Naive B cell (primary cell): ENCODE measurements at regions not wholly inside any gene's neighbourhood (a gene's known extent, or its start where the extent isn't known, plus 50 kb on each side); places are given as distances from the start of the nearest gene placed in this dataset.

ENCODE experiments used
- ATAC-seq, 2 donors: fragments of 150-1000 bp; cut with Tn5 transposase; 2 replicates each; pipeline ENCODE4 v1.10.0; 2021; ENCODE audit warnings: low read depth in 2 of 2, mild to moderate bottlenecking in 2 of 2, moderate library complexity in 2 of 2
- DNase-seq: peaks from one replicate; pipeline ENCODE4 v3.0.0; 2022
- H3K27ac Mint-ChIP-seq, 6 donors: one replicate each; pipeline ENCODE4 v1.8.0; 2020 to 2022; ENCODE audit warnings: mild to moderate bottlenecking in 6 of 6, mixed read lengths in 6 of 6, moderate library complexity in 5 of 6, inconsistent platforms in 2 of 6
- H3K27me3 Mint-ChIP-seq, 3 donors: one replicate each; pipeline ENCODE4 v1.8.0; 2021 to 2022; ENCODE audit warnings: mixed read lengths in 3 of 3, mild to moderate bottlenecking in 1 of 3
- H3K36me3 Mint-ChIP-seq, 2 donors: one replicate each; pipeline ENCODE4 v1.8.0; 2020 to 2022; ENCODE audit warnings: mixed read lengths in 2 of 2, inconsistent platforms in 1 of 2, mild to moderate bottlenecking in 1 of 2
- H3K4me1 Mint-ChIP-seq, 3 donors: one replicate each; pipeline ENCODE4 v1.8.0; 2020 to 2022; ENCODE audit warnings: mixed read lengths in 3 of 3, inconsistent platforms in 1 of 3, mild to moderate bottlenecking in 1 of 3, moderate library complexity in 1 of 3
- H3K4me3 Mint-ChIP-seq, 8 donors: one replicate each; pipeline ENCODE4 v1.8.0; 2020 to 2022; ENCODE audit warnings: mild to moderate bottlenecking in 8 of 8, mixed read lengths in 8 of 8, moderate library complexity in 8 of 8, inconsistent platforms in 2 of 8
- H3K9me3 Mint-ChIP-seq, 7 donors: one replicate each; pipeline ENCODE4 v1.8.0; 2020 to 2022; ENCODE audit warnings: mixed read lengths in 7 of 7, mild to moderate bottlenecking in 5 of 7, inconsistent platforms in 2 of 7, moderate library complexity in 1 of 7

- ATAC-seq (no peak), DNase-seq (no peak)
- Mint-ChIP-seq H3K4me3 (no peak overlapping the region), H3K4me1 (no peaks in the 10 kb centered on the region), H3K36me3 (peaks cover 0 to 16% of the 10 kb centered on the region in 2 donors), H3K27ac (no peak overlapping the region), H3K27me3 (peaks cover 0 to 13% (median 4%) of the 10 kb centered on the region in 3 donors), H3K9me3 (peaks cover 8 to 43% (median 23%) of the 10 kb centered on the region in 7 donors)
These were observed 241.2 kb downstream of the ANAPC1 start for GRCh38 chr2:111642586-111643327.

- peaks cover 9 to 41% (median 21%) of the 10 kb centered on the region in 7 donors for H3K9me3 Mint-ChIP-seq
- no peak overlapping the region for H3K27ac Mint-ChIP-seq
- no peak overlapping the region for H3K4me3 Mint-ChIP-seq
- ATAC-seq, result no peak
- peaks cover 0 to 16% of the 10 kb centered on the region in 2 donors for H3K36me3 Mint-ChIP-seq
- H3K27me3 Mint-ChIP-seq, result peaks cover 0 to 12% (median 2%) of the 10 kb centered on the region in 3 donors
- no peaks in the 10 kb centered on the region for H3K4me1 Mint-ChIP-seq
- DNase-seq, result no peak
These were observed 240.2 kb downstream of the ANAPC1 start for GRCh38 chr2:111643759-111644158.

DNA sequence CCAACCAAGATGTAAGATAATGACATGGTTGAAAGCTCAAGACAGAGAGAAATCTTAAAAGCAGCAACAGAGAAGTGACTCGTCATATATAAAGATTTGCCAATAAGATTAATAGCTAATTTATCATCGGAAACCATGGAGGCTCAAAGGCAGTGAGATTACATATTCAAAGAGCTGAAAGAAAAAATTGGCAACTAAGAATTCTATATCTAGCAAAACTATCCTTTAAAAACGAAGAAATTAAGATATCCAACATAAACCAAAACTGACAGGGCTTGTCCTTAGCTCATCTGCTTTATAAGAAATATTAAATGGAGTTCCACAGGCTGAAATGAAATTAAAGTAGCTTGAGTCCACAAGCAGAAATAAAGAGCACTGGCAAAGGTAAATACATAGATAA lies 236.6 kb downstream of the ANAPC1 start:
- ATAC-seq, result no peak
- no peak for DNase-seq
- Mint-ChIP-seq H3K9me3 (peaks cover 9 to 32% (median 17%) of the 10 kb centered on the region in 7 donors), H3K4me3 (no peak overlapping the region), H3K4me1 (no peaks in the 10 kb centered on the region), H3K36me3 (peaks cover 0 to 16% of the 10 kb centered on the region in 2 donors), H3K27ac (no peak overlapping the region), H3K27me3 (peaks cover 0 to 5% (median 1%) of the 10 kb centered on the region in 3 donors)

DNA sequence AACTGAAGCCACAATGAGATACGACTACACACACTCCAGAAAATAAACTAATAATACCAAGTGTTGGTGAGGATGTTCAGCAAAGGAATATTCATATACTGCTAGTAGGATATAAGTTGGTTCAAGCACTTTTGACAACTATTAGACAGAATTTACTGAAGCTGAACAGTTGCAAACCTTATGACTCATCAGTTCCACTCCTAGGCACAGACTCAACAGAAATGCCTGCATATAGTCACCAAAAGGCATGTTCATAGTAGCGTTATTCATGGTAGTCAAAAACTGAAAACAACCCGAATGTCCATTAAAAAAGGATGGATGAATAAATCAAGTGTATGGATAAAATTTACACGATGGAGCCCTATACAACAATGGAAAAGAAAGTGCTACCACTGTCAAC lies 232.0 kb downstream of the ANAPC1 start:
- Mint-ChIP-seq H3K27me3 (peaks cover 0 to 5% (median 0%) of the 10 kb centered on the region in 3 donors), H3K36me3 (peaks cover 0 to 5% of the 10 kb centered on the region in 2 donors), H3K4me1 (no peaks in the 10 kb centered on the region), H3K27ac (no peak overlapping the region), H3K4me3 (no peak overlapping the region), H3K9me3 (peaks cover 2 to 15% (median 8%) of the 10 kb centered on the region in 7 donors)
- DNase-seq (no peak), ATAC-seq (no peak)

GRCh38 chr2:111652681-111653080 lies 231.3 kb downstream of the ANAPC1 start:
- no peaks in the 10 kb centered on the region for H3K4me1 Mint-ChIP-seq
- peaks cover 0 to 9% (median 2%) of the 10 kb centered on the region in 7 donors for H3K9me3 Mint-ChIP-seq
- ATAC-seq (no peak), DNase-seq (no peak)
- H3K27me3 Mint-ChIP-seq, result peaks cover 0 to 5% (median 0%) of the 10 kb centered on the region in 3 donors
- no peak overlapping the region for H3K4me3 Mint-ChIP-seq
- no peaks in the 10 kb centered on the region for H3K36me3 Mint-ChIP-seq
- no peak overlapping the region for H3K27ac Mint-ChIP-seq

- Mint-ChIP-seq H3K27ac (no peak overlapping the region), H3K4me1 (no peaks in the 10 kb centered on the region), H3K4me3 (no peak overlapping the region), H3K27me3 (peaks cover 0 to 5% (median 0%) of the 10 kb centered on the region in 3 donors), H3K36me3 (no peaks in the 10 kb centered on the region), H3K9me3 (peaks cover 0 to 6% (median 2%) of the 10 kb centered on the region in 7 donors)
- DNase-seq, result no peak
- ATAC-seq, result no peak
These were observed 230.8 kb downstream of the ANAPC1 start for GRCh38 chr2:111653103-111653624.

DNA sequence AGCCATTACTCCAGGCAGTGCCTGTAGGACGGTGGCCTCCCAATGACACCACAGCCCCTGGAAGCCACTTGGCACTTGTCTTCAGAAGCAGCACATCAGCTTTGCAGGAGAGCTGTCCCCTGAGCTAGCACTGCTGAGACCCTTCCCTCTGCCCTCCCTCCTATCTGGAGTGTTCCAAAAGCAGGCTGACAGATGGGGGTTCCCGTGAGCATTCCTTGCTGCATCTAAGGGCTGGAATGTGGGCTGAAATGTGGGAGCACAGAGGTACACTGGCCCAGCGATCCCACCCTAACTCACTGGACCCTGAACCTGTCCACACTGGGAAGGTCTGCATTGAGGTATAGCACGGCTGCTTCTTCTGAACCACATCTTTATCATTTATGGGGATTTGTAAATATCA lies 230.1 kb downstream of the ANAPC1 start:
- peaks cover 0 to 5% (median 0%) of the 10 kb centered on the region in 3 donors for H3K27me3 Mint-ChIP-seq
- no peaks in the 10 kb centered on the region for H3K36me3 Mint-ChIP-seq
- no peak overlapping the region for H3K27ac Mint-ChIP-seq
- DNase-seq (no peak), ATAC-seq (no peak)
- H3K9me3 Mint-ChIP-seq, result peaks cover 0 to 3% (median 0%) of the 10 kb centered on the region in 7 donors
- no peaks in the 10 kb centered on the region for H3K4me1 Mint-ChIP-seq
- H3K4me3 Mint-ChIP-seq, result no peak overlapping the region

DNA sequence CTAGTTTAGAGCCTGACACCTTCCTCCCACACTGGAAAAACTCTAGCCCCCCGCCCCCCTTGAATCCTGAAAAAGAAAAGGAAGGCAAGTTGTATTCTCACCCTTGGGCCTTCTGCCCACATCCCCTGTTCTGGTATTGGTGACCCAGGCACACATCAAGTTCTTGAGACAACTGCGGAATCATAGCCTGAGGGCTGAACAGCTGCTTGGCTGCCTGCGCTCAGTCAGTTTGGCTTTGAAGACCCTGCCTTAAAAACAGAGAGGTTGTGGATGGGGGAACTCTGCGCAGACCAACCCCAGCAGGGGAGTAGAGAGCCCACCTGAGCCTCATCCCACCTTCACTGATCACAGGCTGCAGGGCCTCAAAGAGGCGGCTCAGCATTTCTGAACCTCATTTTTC lies 229.2 kb downstream of the ANAPC1 start:
- Mint-ChIP-seq H3K4me1 (no peaks in the 10 kb centered on the region), H3K27ac (peak overlapping the region in 2 of 6 donors; percentile 5 to 42), H3K9me3 (peaks cover 0 to 3% (median 0%) of the 10 kb centered on the region in 7 donors), H3K36me3 (no peaks in the 10 kb centered on the region), H3K4me3 (no peak overlapping the region), H3K27me3 (peaks cover 0 to 5% (median 0%) of the 10 kb centered on the region in 3 donors)
- DNase-seq (no peak), ATAC-seq (no peak)

DNA sequence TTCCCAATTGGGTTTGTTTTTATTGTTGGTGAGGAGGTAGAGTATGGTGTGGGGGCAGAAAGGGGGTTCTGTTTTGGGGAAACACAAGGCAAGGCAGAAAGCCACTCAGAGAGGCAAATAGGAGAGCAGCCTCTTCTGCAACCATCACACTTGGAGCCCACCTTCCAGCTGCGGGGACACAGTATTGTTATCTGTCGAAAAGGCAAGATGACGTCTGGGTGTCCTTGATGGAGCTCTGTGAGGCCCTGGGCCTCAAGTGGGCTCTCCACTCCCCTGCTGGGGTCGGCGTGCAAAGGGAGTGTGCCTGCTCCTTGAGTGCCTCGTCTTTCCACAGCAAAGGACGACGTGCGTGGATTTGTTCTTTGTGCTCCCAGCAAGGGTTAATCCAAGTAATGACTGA lies 227.6 kb downstream of the ANAPC1 start:
- H3K36me3 Mint-ChIP-seq, result no peaks in the 10 kb centered on the region
- no peak overlapping the region for H3K27ac Mint-ChIP-seq
- DNase-seq, result no peak
- ATAC-seq, result no peak
- H3K9me3 Mint-ChIP-seq, result no peaks in the 10 kb centered on the region
- no peaks in the 10 kb centered on the region for H3K4me1 Mint-ChIP-seq
- no peak overlapping the region for H3K4me3 Mint-ChIP-seq
- peaks cover 0 to 5% (median 0%) of the 10 kb centered on the region in 3 donors for H3K27me3 Mint-ChIP-seq

- DNase-seq (no peak), ATAC-seq (no peak)
- Mint-ChIP-seq H3K4me1 (no peaks in the 10 kb centered on the region), H3K27me3 (peaks cover 0 to 5% (median 0%) of the 10 kb centered on the region in 3 donors), H3K4me3 (no peak overlapping the region), H3K27ac (no peak overlapping the region), H3K36me3 (no peaks in the 10 kb centered on the region), H3K9me3 (no peaks in the 10 kb centered on the region)
These were observed 227.1 kb downstream of the ANAPC1 start for GRCh38 chr2:111656894-111657293.

DNA sequence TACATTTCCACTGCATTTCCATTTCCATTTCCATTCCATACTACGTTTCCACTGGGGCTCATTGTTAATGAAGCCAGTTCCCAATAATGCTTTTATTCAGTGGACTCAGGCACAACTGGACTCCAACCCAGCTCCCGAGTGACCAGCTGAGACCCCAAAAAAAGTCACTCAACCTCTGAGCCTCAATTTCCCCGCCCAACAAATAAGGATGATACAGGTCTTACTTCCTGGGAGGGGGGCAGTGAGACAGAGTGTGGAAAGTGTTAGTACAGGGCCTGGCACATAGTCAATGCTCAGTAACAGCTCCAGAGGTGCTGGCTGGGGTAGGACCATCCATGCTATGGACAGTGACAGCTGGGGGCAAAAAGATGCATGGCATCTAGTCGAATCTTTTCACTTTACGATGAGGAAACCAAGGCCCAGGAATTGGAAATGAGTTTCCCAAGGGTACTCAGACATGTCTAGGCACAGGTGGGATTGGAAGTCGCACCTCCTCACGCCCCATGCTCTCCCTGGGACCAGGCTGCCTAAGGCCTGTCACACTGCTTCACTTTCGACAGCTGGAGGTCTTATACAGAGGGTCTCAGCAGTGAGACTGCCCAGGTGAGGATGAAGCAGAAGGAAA lies 226.5 kb downstream of the ANAPC1 start:
- H3K4me1 Mint-ChIP-seq, result no peaks in the 10 kb centered on the region
- H3K9me3 Mint-ChIP-seq, result no peaks in the 10 kb centered on the region
- no peak for ATAC-seq
- no peaks in the 10 kb centered on the region for H3K36me3 Mint-ChIP-seq
- H3K4me3 Mint-ChIP-seq, result no peak overlapping the region
- no peak overlapping the region for H3K27ac Mint-ChIP-seq
- peaks cover 0 to 3% (median 0%) of the 10 kb centered on the region in 3 donors for H3K27me3 Mint-ChIP-seq
- no peak for DNase-seq

DNA sequence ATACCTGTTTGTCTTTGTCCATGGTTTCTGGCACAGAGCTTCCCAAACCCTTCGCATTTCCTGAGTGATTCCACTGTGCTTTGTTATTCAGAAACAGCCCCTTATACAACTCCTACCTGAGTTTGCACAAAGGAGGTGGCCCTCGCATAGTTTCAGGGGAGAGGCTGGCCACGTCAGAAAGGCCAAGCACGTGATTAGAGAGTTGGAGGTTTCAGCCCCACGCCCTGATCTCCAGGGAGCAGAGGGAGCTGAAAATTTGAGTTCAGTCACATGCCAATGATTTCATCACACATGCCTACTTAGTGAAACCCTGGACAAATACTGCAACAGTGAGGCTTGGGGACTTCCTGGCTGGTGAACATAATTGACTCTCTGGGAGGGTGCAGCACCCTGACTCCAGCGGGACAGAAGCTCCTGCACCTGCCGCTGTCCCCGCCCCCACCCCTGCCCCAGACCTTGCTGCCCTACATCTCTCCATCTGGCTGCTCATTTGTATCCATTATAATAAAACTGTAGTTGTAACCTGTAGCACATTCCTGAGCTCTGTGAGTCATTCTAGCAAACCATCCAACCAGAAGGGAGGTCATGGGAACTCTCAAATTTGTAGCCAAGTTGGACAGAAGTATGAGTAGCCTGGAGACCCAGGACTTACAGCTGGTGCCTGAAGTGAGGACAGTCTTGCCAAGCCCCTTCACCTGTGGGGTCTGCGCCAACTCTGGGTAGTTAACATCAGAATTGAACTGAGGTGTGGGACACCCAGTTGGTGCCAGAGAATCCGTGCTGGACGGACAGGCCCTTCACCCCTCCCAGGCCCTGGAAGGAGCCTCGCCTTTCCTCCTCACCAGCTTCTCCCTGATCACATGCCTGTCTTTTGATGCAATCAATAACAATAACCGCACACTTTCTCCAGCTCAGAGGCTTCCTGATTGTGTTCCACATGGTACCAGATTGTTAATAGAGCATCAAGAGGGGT lies 224.3 kb downstream of the ANAPC1 start:
- Mint-ChIP-seq H3K27me3 (no peaks in the 10 kb centered on the region), H3K9me3 (no peaks in the 10 kb centered on the region), H3K27ac (no peak overlapping the region), H3K4me1 (no peaks in the 10 kb centered on the region), H3K36me3 (no peaks in the 10 kb centered on the region), H3K4me3 (no peak overlapping the region)
- peak in 1 of 2 donors; percentile 8 for ATAC-seq
- no peak for DNase-seq

DNA sequence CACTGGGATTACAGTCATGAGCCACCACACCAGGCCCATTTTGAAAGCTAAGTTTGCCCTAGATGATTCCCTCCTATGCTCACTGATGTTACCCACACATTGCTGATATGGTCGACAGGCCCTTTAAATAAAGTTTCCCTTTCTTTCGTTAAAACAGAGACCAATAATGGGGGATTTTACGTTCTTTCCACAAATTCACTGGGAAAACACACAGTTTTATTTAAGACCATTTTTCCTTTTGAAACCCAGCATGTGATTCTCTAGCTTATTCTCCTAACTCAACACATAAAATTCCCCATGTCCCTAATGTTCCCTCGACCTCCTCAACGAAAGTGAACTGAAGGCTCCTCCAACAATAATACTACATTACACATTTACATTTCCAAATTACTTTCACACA lies 223.2 kb downstream of the ANAPC1 start:
- H3K4me3 Mint-ChIP-seq, result no peak overlapping the region
- H3K27me3 Mint-ChIP-seq, result no peaks in the 10 kb centered on the region
- H3K36me3 Mint-ChIP-seq, result no peaks in the 10 kb centered on the region
- no peaks in the 10 kb centered on the region for H3K9me3 Mint-ChIP-seq
- peak overlapping the region in 2 of 6 donors; percentile 1 to 10 for H3K27ac Mint-ChIP-seq
- DNase-seq (no peak), ATAC-seq (no peak)
- no peaks in the 10 kb centered on the region for H3K4me1 Mint-ChIP-seq
